Fibroblast of skin of left quadriceps (primary cell): ENCODE measurements at regions not wholly inside any gene's neighbourhood (a gene's known extent, or its start where the extent isn't known, plus 50 kb on each side); places are given as distances from the start of the nearest gene placed in this dataset.

Experiments
- DNase-seq, 2 experiments: peaks; one replicate each; pipeline ENCODE4 v3.0.0-alpha.2; 2013; ENCODE audit warnings: low read depth in 2 of 2

GRCh38 chrX:23525531-23525930, 141.8 kb upstream of the PRDX4 start:
- no peak for DNase-seq

DNA sequence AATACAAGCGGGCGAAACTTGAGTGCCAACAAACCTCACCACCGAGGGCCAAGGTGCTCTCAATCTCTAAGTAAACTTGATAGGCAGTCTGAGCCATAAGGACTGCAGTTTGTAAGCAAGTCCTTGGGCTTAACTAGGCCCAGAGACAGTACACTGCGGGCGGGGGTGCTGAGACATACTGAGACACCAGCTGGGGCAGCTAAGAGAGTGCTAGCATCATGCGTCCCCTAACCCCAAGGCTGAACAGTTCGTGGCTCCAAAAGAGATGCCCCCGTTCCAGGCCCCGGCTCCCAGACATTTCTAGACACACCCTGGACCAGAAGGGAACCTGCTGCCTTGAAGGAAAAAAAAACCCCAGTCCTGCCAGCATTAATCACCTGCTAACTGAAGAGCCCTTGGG, 126.8 kb upstream of the PRDX4 start:
- DNase-seq: no peak

- DNase-seq: peak; percentile 53 to 58
These were observed 119.1 kb upstream of the PRDX4 start for GRCh38 chrX:23548164-23548563.

DNA sequence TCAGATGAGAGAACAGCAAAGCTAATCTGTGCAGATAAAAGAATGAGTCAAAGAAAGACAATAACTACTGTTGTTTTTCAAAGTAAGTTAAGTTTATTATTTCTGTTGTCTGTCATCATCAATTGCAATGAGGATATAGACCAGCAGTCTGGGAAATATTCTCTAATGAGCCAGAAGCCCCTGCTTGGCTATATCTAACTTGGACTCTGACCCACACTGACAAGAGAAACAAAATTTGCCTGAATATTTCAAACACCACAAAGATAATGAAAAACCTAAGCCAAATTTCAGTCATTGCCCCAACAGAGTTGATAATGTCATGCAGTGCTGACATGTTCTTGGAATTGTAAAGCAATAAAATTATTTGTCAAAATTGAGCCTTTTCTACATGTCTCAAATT, 115.0 kb upstream of the PRDX4 start:
- no peak for DNase-seq

- DNase-seq: peak; percentile 2 to 3
These were observed 113.0 kb upstream of the PRDX4 start for GRCh38 chrX:23554304-23554703.

GRCh38 chrX:23557070-23557469, 110.2 kb upstream of the PRDX4 start:
- no peak for DNase-seq

GRCh38 chrX:23559975-23560374, 107.3 kb upstream of the PRDX4 start:
- DNase-seq: no peak

DNA sequence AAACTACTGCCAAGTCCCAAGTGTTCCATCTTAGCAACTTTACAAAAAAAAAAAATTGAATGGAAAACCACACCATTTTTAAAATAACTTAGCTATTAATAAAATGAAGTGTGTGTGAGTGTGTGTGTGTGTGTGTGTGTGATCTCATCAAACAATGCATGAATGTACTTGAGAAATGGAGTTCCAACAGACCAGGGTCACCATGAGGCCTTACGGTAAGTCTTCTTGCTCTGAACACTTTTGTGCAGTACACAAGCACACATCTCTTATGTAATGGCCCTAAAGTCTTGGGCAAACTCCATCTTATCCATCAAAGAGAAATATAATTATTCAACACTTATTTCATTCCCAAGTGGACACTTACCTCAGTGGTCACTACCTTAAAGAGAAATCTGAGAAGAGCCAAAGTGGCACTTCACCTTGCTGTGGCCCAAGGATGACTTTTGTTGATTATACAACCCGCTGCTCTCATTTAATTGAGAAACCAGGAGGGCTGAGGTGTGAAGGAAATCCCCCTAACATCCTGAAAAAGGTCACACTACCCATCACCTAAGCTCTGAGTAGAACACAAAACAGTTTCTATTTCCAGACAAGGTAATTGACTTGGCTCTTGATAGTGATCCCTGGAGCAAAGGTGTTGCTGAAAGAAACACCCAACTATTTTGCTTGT, 96.5 kb upstream of the PRDX4 start:
- no peak for DNase-seq

DNA sequence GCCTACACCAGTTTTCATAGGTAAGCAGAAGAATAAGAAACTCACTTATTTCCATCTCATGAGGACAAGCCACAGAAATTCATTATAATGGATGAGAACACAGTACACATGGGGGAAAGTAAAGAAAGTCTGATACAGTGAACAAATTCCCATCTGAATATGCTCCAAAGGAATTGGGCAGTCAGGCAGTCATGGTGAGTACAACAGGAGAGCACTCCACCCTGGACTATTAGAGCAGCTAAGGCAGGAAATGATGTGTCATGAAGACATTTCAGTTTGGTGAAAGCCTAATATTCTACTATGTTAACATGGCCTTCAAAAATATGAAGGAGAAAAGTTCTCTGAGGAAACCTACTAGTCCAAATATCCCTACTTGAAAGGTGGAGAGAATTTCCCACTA, 92.0 kb upstream of the PRDX4 start:
- DNase-seq: no peak

DNA sequence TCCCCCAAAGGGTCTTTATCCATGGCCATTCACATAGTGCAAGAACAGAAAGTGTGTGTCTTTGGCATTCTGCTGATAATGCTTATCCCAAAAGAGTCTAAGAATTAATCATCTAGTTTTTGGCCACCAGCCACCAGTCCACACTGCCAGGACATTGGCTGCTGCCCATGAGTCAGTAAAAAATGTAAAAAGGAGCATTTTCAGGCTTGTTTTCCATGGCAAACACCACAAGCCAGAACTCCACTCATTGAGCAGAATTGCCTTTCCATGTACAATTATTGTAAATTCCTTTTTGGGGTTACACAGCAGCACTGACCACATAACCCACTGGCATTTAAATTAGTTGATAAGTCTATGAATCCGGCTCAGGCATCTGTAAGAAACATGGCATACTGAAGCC, 89.2 kb upstream of the PRDX4 start:
- DNase-seq: no peak

DNA sequence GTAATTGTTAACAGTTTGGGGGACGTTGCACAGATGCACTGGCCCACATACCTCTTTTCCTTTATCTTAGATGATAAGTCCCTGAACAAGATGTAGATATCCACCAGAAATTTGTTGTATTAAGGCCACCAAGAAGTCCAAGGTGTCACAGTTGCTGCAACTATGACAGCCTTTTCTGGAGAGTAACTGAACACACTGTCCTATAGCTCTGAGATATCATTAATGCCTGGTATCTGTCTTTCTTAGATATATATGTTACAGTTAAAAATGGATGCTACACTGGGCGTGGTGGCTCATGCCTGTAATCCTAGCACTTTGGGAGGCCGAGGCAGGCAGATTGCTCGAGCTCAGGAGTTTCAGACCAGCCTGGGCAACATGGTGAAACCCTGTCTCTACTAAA, 77.8 kb upstream of the PRDX4 start:
- DNase-seq: no peak

DNA sequence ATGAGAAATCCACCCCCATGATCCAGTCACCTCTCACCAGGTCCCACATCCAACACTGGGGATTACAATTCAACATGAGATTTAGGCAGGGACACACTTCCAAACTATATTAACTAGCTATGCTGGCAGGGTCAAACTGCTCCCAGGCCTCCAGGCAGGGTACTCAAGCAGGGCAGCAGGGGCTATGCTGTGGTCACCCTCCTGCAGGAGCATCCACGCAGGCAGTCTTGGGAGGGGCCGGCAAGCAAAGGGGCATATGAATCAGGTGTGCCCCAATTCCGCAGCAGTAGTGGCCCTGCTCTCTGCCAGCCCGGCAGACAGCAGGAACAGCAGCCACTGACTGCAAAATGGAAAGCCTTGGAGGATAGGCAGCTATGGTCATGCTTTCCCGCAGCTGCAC, 74.6 kb upstream of the PRDX4 start:
- no peak for DNase-seq

DNA sequence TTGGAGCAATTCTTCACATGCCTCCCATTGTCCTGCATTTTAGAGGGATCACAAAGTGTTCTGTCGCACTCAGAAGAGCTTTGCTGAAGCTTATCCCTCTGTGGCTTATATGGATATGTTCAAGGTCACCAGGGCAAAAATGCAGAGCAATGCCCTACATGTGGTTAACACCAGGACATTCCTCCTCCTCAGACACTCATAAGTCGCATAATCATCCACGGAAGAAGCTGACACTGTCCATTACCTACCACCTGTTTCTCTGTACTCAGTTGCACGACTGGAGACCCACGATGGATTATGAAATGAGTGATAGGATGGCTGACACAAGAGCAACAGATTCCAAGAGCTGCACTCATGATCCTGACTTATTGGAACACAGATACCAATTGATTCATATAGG, 68.7 kb upstream of the PRDX4 start:
- no peak for DNase-seq

- DNase-seq: no peak
These were observed 63.8 kb upstream of the PRDX4 start for GRCh38 chrX:23603501-23603900.

GRCh38 chrX:23610495-23610894, 56.8 kb upstream of the PRDX4 start:
- DNase-seq: no peak

GRCh38 chrX:23612846-23613245, 54.4 kb upstream of the PRDX4 start:
- DNase-seq: no peak

DNA sequence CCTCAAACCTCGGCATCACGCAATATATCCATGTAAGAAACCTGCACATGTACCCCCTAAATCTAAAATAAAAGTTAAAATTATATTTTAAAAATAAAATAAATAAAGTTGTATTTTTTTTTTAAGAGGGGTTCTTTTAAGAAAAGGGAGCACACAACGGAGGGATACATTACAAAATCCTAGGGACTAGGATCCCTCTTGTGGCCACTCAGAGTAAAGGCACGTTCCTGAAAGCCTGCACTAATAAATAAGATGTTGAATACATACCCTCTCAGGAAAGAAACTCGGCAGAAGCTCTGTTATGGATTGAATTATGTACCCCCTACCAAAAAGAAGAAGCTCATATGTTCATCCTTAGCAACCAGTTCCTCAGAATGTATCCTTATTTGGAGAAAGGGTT, 50.9 kb upstream of the PRDX4 start:
- DNase-seq: peak in 1 of 2 experiments; percentile 0
